AG10803 (cell line): ENCODE measurements at regions not wholly inside any gene's neighbourhood (a gene's known extent, or its start where the extent isn't known, plus 50 kb on each side); places are given as distances from the start of the nearest gene placed in this dataset.

Source experiments
- DNase-seq: peaks from one replicate; pipeline ENCODE4 v3.0.0; 2010; ENCODE audit warnings: low read depth
- H3K4me3 ChIP-seq: 2 replicates; pipeline ENCODE4 v1.5.1; 2011; ENCODE audit warnings: mild to moderate bottlenecking, low read length, control low read depth
- TF ChIP-seq, protein P1 (sequence below): conservative IDR thresholded peaks from 2 replicates; pipeline ENCODE4 v1.5.1; 2011; ENCODE audit warnings: mild to moderate bottlenecking, low read length, control low read depth, inconsistent platforms

GRCh38 chrX:39832211-39832610 is 265.5 kb downstream of the BCOR start:
- TF ChIP-seq, protein P1, sequence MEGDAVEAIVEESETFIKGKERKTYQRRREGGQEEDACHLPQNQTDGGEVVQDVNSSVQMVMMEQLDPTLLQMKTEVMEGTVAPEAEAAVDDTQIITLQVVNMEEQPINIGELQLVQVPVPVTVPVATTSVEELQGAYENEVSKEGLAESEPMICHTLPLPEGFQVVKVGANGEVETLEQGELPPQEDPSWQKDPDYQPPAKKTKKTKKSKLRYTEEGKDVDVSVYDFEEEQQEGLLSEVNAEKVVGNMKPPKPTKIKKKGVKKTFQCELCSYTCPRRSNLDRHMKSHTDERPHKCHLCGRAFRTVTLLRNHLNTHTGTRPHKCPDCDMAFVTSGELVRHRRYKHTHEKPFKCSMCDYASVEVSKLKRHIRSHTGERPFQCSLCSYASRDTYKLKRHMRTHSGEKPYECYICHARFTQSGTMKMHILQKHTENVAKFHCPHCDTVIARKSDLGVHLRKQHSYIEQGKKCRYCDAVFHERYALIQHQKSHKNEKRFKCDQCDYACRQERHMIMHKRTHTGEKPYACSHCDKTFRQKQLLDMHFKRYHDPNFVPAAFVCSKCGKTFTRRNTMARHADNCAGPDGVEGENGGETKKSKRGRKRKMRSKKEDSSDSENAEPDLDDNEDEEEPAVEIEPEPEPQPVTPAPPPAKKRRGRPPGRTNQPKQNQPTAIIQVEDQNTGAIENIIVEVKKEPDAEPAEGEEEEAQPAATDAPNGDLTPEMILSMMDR, result no peak
- no peak overlapping the region for H3K4me3 ChIP-seq
- no peak for DNase-seq

DNA sequence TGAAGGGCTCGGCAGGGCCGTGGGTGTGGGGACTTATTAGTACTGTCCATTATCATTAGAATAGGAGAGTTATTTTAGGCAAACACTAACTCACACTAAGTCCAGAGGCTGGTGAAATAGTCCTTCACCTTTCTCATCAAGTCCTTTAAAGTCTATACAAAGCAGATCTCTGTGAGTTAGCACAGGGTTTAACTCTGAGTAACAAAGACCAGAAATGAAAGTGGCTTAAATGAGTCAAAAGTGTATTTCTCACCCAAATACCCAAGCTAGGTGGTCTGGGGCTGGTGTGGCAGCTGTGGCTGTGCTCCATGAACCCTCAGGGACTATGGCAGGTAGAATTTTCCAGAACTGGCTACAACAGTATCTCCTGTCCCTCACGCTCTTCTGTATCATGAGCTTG is 263.2 kb downstream of the BCOR start:
- no peak for DNase-seq
- no peak overlapping the region for H3K4me3 ChIP-seq
- TF ChIP-seq, protein P1, result no peak

GRCh38 chrX:39835241-39835640 is 262.5 kb downstream of the BCOR start:
- no peak for DNase-seq
- TF ChIP-seq, protein P1, result no peak

DNA sequence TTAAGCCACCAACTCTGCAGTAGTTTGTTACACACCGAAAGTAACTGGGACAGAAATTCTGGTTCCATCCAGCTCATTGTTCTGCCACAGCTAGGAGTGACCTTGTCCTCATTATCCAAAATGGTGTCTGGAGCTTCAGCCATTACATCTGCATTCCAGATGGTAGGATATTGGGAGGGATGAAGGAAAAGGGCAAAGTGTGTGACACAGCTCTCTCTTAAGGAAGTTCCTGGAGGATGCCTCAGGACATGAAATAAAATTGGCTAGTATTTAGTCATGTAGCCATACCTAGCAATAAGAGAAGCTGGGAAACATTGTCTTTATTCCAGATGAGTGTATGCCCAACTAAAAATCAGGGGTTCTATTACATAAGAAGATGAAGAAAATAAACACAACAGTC is 262.0 kb downstream of the BCOR start:
- DNase-seq, result peak; percentile 28

More at GRCh38 chrX:39835241-39835640, 262.5 kb downstream of the BCOR start:
- no peak overlapping the region for H3K4me3 ChIP-seq

DNA sequence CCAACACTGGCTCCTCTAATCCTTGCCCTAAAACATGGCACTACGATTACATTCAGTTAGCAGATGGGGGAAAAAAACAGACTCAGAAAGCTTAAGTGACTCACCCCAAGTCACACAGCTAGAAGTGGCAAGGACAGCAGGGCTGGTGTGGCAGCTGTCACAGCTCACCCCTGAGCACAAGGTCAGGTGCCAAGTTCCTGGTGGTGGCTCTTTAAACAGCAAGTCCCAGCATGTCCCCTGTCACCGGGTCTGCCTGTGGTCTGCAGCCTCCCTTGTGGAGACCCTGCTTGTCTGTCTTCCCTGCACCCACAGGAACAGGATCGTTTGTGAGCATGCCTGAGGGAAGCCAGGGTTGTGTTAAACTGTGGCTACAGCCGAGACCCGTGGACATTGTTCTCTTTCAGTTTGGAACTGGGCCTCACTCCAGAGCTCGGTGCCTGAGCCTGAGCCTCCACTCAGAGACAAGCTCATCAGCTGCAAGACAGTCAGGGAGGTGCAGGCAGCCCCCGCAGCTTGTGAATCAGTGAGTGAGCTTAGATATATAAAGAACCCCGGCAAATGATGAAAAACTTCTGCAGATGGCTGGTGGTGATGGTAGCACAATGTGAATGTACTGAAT is 260.8 kb downstream of the BCOR start:
- DNase-seq, result no peak
- TF ChIP-seq, protein P1, result no peak

More for the DNA sequence above, 262.0 kb downstream of the BCOR start:
- TF ChIP-seq, protein P1, result no peak
- H3K4me3 ChIP-seq, result no peak overlapping the region

DNA sequence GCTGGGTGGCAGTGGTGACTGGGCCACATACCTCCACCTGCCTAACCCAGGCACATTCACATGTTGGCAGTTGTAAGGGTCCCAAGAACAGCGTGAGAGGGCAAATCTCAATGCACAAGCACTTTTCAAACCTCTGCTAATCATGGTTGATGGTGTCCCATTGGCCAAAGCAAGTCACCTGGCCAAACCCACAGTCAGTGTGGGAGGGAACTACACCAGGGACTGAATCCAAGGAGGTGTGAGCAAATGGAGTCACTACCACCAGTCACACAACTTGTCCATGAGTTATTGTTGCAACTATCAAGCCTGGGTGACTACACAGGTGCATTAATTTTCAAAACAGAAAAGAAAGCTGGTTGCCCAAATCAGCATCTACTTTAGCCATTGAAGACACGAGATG is 260.1 kb downstream of the BCOR start:
- TF ChIP-seq, protein P1, result no peak
- no peak for DNase-seq
- H3K4me3 ChIP-seq, result no peak overlapping the region

More for the DNA sequence above, 260.8 kb downstream of the BCOR start:
- H3K4me3 ChIP-seq, result no peak overlapping the region

DNA sequence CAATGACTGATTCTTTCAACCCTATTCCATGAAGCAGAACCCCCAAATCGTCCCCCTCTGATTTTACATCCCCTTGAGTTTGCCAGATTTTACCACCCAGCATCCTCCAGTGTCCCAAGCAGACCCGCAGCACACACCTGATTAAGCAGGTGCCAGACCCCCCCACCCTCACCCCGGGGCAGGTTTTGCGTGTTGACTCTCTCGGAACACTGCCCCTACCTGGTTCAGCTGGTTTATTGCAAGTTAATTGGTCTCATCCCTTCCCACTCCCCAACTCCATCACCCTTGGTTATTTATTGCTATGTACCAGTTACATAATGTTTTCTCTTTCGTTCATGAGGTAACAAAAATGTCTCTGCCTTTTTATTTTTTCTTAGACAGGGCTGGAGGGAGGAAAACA is 258.4 kb downstream of the BCOR start:
- no peak for DNase-seq
- TF ChIP-seq, protein P1, result no peak
- no peak overlapping the region for H3K4me3 ChIP-seq
